ENCODE measurements at regions not wholly inside any gene's neighbourhood (a gene's known extent, or its start where the extent isn't known, plus 50 kb on each side); places are given as distances from the start of the nearest gene placed in this dataset.

GRCh38 chr20:22450537-22450936 lies 133.8 kb downstream of the FOXA2 start:
- in situ Hi-C loops (cut with HindIII; ENCODE audit: low pct_unique_long_range_greater_than_20kb, low sequenced_read_pairs): no loop called here
- DNase-seq (ENCODE audit: low read depth): no peak

- in situ Hi-C loops (cut with HindIII; ENCODE audit: low pct_unique_long_range_greater_than_20kb, low sequenced_read_pairs): no loop called here
Observed at GRCh38 chr20:22449188-22449973, 135.0 kb downstream of the FOXA2 start.

GRCh38 chr20:22447447-22447778 lies 137.0 kb downstream of the FOXA2 start:
- no peak for DNase-seq (ENCODE audit: low read depth)
- in situ Hi-C loops (cut with HindIII; ENCODE audit: low pct_unique_long_range_greater_than_20kb, low sequenced_read_pairs): no loop called here

More at GRCh38 chr20:22449188-22449973, 135.0 kb downstream of the FOXA2 start:
- peak; percentile 17 for DNase-seq (ENCODE audit: low read depth)

GRCh38 chr20:22446613-22447446 lies 137.5 kb downstream of the FOXA2 start:
- DNase-seq (ENCODE audit: low read depth): no peak
- in situ Hi-C loops (cut with HindIII; ENCODE audit: low pct_unique_long_range_greater_than_20kb, low sequenced_read_pairs): no loop called here

GRCh38 chr20:22442318-22442717 lies 142.1 kb downstream of the FOXA2 start:
- in situ Hi-C loops (cut with HindIII; ENCODE audit: low pct_unique_long_range_greater_than_20kb, low sequenced_read_pairs): no loop called here
- no peak for DNase-seq (ENCODE audit: low read depth)

- no peak for DNase-seq (ENCODE audit: low read depth)
- in situ Hi-C loops (cut with HindIII; ENCODE audit: low pct_unique_long_range_greater_than_20kb, low sequenced_read_pairs): no loop called here
Observed at GRCh38 chr20:22438926-22439325, 145.4 kb downstream of the FOXA2 start.

GRCh38 chr20:22438346-22438745 lies 146.0 kb downstream of the FOXA2 start:
- in situ Hi-C loops (cut with HindIII; ENCODE audit: low pct_unique_long_range_greater_than_20kb, low sequenced_read_pairs): no loop called here

GRCh38 chr20:22437354-22437753 lies 147.0 kb downstream of the FOXA2 start:
- no peak for DNase-seq (ENCODE audit: low read depth)
- in situ Hi-C loops (cut with HindIII; ENCODE audit: low pct_unique_long_range_greater_than_20kb, low sequenced_read_pairs): no loop called here

More at GRCh38 chr20:22438346-22438745, 146.0 kb downstream of the FOXA2 start:
- no peak for DNase-seq (ENCODE audit: low read depth)

GRCh38 chr20:22431419-22431818 lies 153.0 kb downstream of the FOXA2 start:
- in situ Hi-C loops (cut with HindIII; ENCODE audit: low pct_unique_long_range_greater_than_20kb, low sequenced_read_pairs): no loop called here

GRCh38 chr20:22430746-22431168 lies 153.6 kb downstream of the FOXA2 start:
- in situ Hi-C loops (cut with HindIII; ENCODE audit: low pct_unique_long_range_greater_than_20kb, low sequenced_read_pairs): no loop called here
- DNase-seq (ENCODE audit: low read depth): no peak

More at GRCh38 chr20:22431419-22431818, 153.0 kb downstream of the FOXA2 start:
- no peak for DNase-seq (ENCODE audit: low read depth)

GRCh38 chr20:22430154-22430745 lies 154.1 kb downstream of the FOXA2 start:
- in situ Hi-C loops (cut with HindIII; ENCODE audit: low pct_unique_long_range_greater_than_20kb, low sequenced_read_pairs): no loop called here
- no peak for DNase-seq (ENCODE audit: low read depth)

GRCh38 chr20:22429175-22430153 lies 154.9 kb downstream of the FOXA2 start:
- in situ Hi-C loops (cut with HindIII; ENCODE audit: low pct_unique_long_range_greater_than_20kb, low sequenced_read_pairs): no loop called here
- no peak for DNase-seq (ENCODE audit: low read depth)

GRCh38 chr20:22428051-22428450 lies 156.3 kb downstream of the FOXA2 start:
- no peak for DNase-seq (ENCODE audit: low read depth)
- in situ Hi-C loops (cut with HindIII; ENCODE audit: low pct_unique_long_range_greater_than_20kb, low sequenced_read_pairs): no loop called here

GRCh38 chr20:22426772-22427171 lies 157.6 kb downstream of the FOXA2 start:
- DNase-seq (ENCODE audit: low read depth): no peak
- in situ Hi-C loops (cut with HindIII; ENCODE audit: low pct_unique_long_range_greater_than_20kb, low sequenced_read_pairs): no loop called here

GRCh38 chr20:22425344-22426295 lies 158.8 kb downstream of the FOXA2 start:
- peak; percentile 64 for DNase-seq (ENCODE audit: low read depth)
- in situ Hi-C loops (cut with HindIII; ENCODE audit: low pct_unique_long_range_greater_than_20kb, low sequenced_read_pairs): no loop called here

GRCh38 chr20:22423190-22423832 lies 161.1 kb downstream of the FOXA2 start:
- in situ Hi-C loops (cut with HindIII; ENCODE audit: low pct_unique_long_range_greater_than_20kb, low sequenced_read_pairs): no loop called here
- DNase-seq (ENCODE audit: low read depth): no peak
